HTR-8/SVneo (cell line): ENCODE measurements at regions not wholly inside any gene's neighbourhood (a gene's known extent, or its start where the extent isn't known, plus 50 kb on each side); places are given as distances from the start of the nearest gene placed in this dataset.
A peak's percentile ranks its signal among the peaks of the same experiment; 100 is the strongest.
"Not testable (repeated sequence)": the region's sequence is repeated elsewhere in the genome, so short reads cannot be mapped to it uniquely, and the experiment has no call there.

Source experiments
- DNase-seq: peaks from one replicate; pipeline ENCODE4 v3.0.0; 2011; ENCODE audit warnings: low spot score, mixed read lengths; ENCODE audit not compliant: insufficient read length
- FAIRE-seq: peaks from 2 replicates; lab custom pipeline; 2011; peaks lifted over from hg19 to GRCh38; lab: Jason Lieb, UNC

GRCh38 chr15:56812961-56813360, 79.7 kb upstream of the ZNF280D start:
- FAIRE-seq = no peak

GRCh38 chr15:56812221-56812620, 78.9 kb upstream of the ZNF280D start:
- FAIRE-seq = no peak

More at GRCh38 chr15:56812961-56813360, 79.7 kb upstream of the ZNF280D start:
- no peak for DNase-seq

GRCh38 chr15:56811586-56811985, 78.3 kb upstream of the ZNF280D start:
- FAIRE-seq (no peak), DNase-seq (no peak)

More at GRCh38 chr15:56812221-56812620, 78.9 kb upstream of the ZNF280D start:
- DNase-seq = no peak

GRCh38 chr15:56808160-56808559, 74.9 kb upstream of the ZNF280D start:
- DNase-seq (no peak), FAIRE-seq (no peak)

- no peak for DNase-seq
- no peak for FAIRE-seq
Measured at GRCh38 chr15:56806148-56806536, 72.8 kb upstream of the ZNF280D start.

- peak; percentile 55 for DNase-seq
- FAIRE-seq = no peak
Measured at GRCh38 chr15:56805466-56806147, 72.3 kb upstream of the ZNF280D start.

GRCh38 chr15:56804938-56805337, 71.6 kb upstream of the ZNF280D start:
- FAIRE-seq = no peak
- no peak for DNase-seq

- no peak for FAIRE-seq
Measured at GRCh38 chr15:56804279-56804678, 71.0 kb upstream of the ZNF280D start.

GRCh38 chr15:56802161-56802560, 68.9 kb upstream of the ZNF280D start:
- FAIRE-seq (no peak), DNase-seq (no peak)

More at GRCh38 chr15:56804279-56804678, 71.0 kb upstream of the ZNF280D start:
- DNase-seq = no peak

- FAIRE-seq (no peak), DNase-seq (no peak)
Measured at GRCh38 chr15:56798639-56799038, 65.3 kb upstream of the ZNF280D start.

- FAIRE-seq (no peak), DNase-seq (no peak)
Measured at GRCh38 chr15:56797720-56798275, 64.5 kb upstream of the ZNF280D start.

GRCh38 chr15:56795502-56795901, 62.2 kb upstream of the ZNF280D start:
- DNase-seq (no peak), FAIRE-seq (no peak)

- FAIRE-seq (no peak), DNase-seq (no peak)
Measured at GRCh38 chr15:56794553-56795329, 61.4 kb upstream of the ZNF280D start.

GRCh38 chr15:56794165-56794552, 60.9 kb upstream of the ZNF280D start:
- peak; percentile 7 for DNase-seq
- no peak for FAIRE-seq

GRCh38 chr15:56792211-56792610, 58.9 kb upstream of the ZNF280D start:
- no peak for DNase-seq
- FAIRE-seq = no peak

GRCh38 chr15:56791521-56791920, 58.2 kb upstream of the ZNF280D start:
- not testable (repeated sequence) for DNase-seq, FAIRE-seq

- no peak for DNase-seq
- FAIRE-seq = no peak
Measured at GRCh38 chr15:56788359-56788758, 55.0 kb upstream of the ZNF280D start.

- FAIRE-seq (no peak), DNase-seq (no peak)
Measured at GRCh38 chr15:56786966-56787365, 53.7 kb upstream of the ZNF280D start.

- FAIRE-seq = no peak
Measured at GRCh38 chr15:56783857-56784661, 50.8 kb upstream of the ZNF280D start.

GRCh38 chr15:56783156-56783856, 50.0 kb upstream of the ZNF280D start:
- FAIRE-seq (no peak), DNase-seq (no peak)

More at GRCh38 chr15:56783857-56784661, 50.8 kb upstream of the ZNF280D start:
- DNase-seq = no peak
